Activated T-cell treated with anti-CD3 and anti-CD28 coated beads, Interleukin-2, amount 50 U/mL, for 72 hours (primary cell): ENCODE measurements at regions not wholly inside any gene's neighbourhood (a gene's known extent, or its start where the extent isn't known, plus 50 kb on each side); places are given as distances from the start of the nearest gene placed in this dataset.
"Not testable (repeated sequence)": the region's sequence is repeated elsewhere in the genome, so short reads cannot be mapped to it uniquely, and the experiment has no call there.

ENCODE experiments used
- ATAC-seq, 2 donors: fragments of 150-1000 bp; cut with Tn5 transposase; replicated peaks in 1 of 2; 2 replicates each; pipeline ENCODE4 v1.10.0; 2021; ENCODE audit warnings: moderate library complexity in 2 of 2, mild to moderate bottlenecking in 1 of 2
- DNase-seq, 2 donors: peaks; one replicate each; pipeline ENCODE4 v3.0.0; 2021 to 2022; ENCODE audit warnings: mixed read lengths in 1 of 2
- H3K27ac Mint-ChIP-seq: one replicate; pipeline ENCODE4 v1.8.0; 2022; ENCODE audit warnings: mild to moderate bottlenecking, moderate library complexity, mixed read lengths
- H3K27me3 Mint-ChIP-seq: one replicate; pipeline ENCODE4 v1.8.0; 2022; ENCODE audit warnings: low read depth, mixed read lengths
- H3K36me3 Mint-ChIP-seq, 2 donors: one replicate each; pipeline ENCODE4 v1.8.0; 2022; ENCODE audit warnings: mixed read lengths in 2 of 2, mild to moderate bottlenecking in 1 of 2; ENCODE audit not compliant: insufficient read depth in 2 of 2
- H3K4me1 Mint-ChIP-seq: one replicate; pipeline ENCODE4 v1.8.0; 2022; ENCODE audit warnings: low read depth, mixed read lengths
- H3K4me3 Mint-ChIP-seq, 2 donors: one replicate each; pipeline ENCODE4 v1.8.0; 2022; ENCODE audit warnings: mild to moderate bottlenecking in 2 of 2, mixed read lengths in 2 of 2, moderate library complexity in 2 of 2
- H3K9me3 Mint-ChIP-seq, 2 donors: one replicate each; pipeline ENCODE4 v1.8.0; 2022; ENCODE audit warnings: mixed read lengths in 2 of 2

GRCh38 chr6:113709936-113710509 lies 147.1 kb upstream of the MARCKS start:
- Mint-ChIP-seq H3K36me3 (no peaks in the 10 kb centered on the region), H3K9me3 (no peaks in the 10 kb centered on the region), H3K27ac (no peak overlapping the region), H3K4me3 (no peak overlapping the region), H3K27me3 (no peaks in the 10 kb centered on the region), H3K4me1 (no peaks in the 10 kb centered on the region)
- DNase-seq (no peak), ATAC-seq (no peak)

- H3K4me3 Mint-ChIP-seq, result no peak overlapping the region
- H3K27ac Mint-ChIP-seq, result no peak overlapping the region
- no peak for DNase-seq
- no peaks in the 10 kb centered on the region for H3K36me3 Mint-ChIP-seq
- no peaks in the 10 kb centered on the region for H3K27me3 Mint-ChIP-seq
- no peaks in the 10 kb centered on the region for H3K4me1 Mint-ChIP-seq
- no peaks in the 10 kb centered on the region for H3K9me3 Mint-ChIP-seq
- ATAC-seq, result no peak
Observed at GRCh38 chr6:113713665-113714064, 143.5 kb upstream of the MARCKS start.

GRCh38 chr6:113718588-113718987 lies 138.6 kb upstream of the MARCKS start:
- H3K27ac Mint-ChIP-seq, result no peak overlapping the region
- no peak for ATAC-seq
- H3K9me3 Mint-ChIP-seq, result no peaks in the 10 kb centered on the region
- no peak for DNase-seq
- no peaks in the 10 kb centered on the region for H3K4me1 Mint-ChIP-seq
- H3K27me3 Mint-ChIP-seq, result peaks cover 11% of the 10 kb centered on the region
- H3K4me3 Mint-ChIP-seq, result no peak overlapping the region
- H3K36me3 Mint-ChIP-seq, result no peaks in the 10 kb centered on the region

- Mint-ChIP-seq H3K4me1 (no peaks in the 10 kb centered on the region), H3K36me3 (no peaks in the 10 kb centered on the region), H3K27me3 (peaks cover 11% of the 10 kb centered on the region), H3K27ac (no peak overlapping the region), H3K4me3 (no peak overlapping the region), H3K9me3 (no peaks in the 10 kb centered on the region)
- DNase-seq, result no peak
- ATAC-seq, result no peak
Observed at GRCh38 chr6:113719064-113719463, 138.1 kb upstream of the MARCKS start.

- H3K4me3 Mint-ChIP-seq, result no peak overlapping the region
- no peaks in the 10 kb centered on the region for H3K36me3 Mint-ChIP-seq
- peaks cover 11% of the 10 kb centered on the region for H3K27me3 Mint-ChIP-seq
- no peak for DNase-seq
- H3K9me3 Mint-ChIP-seq, result no peaks in the 10 kb centered on the region
- H3K4me1 Mint-ChIP-seq, result no peaks in the 10 kb centered on the region
- H3K27ac Mint-ChIP-seq, result no peak overlapping the region
- ATAC-seq, result no peak
Observed at GRCh38 chr6:113719545-113719944, 137.6 kb upstream of the MARCKS start.

- Mint-ChIP-seq H3K9me3 (peaks cover 0 to 4% of the 10 kb centered on the region in 2 donors), H3K27me3 (peaks cover 11% of the 10 kb centered on the region)
- DNase-seq, result no peak
Observed at GRCh38 chr6:113723182-113723581, 134.0 kb upstream of the MARCKS start.

GRCh38 chr6:113724927-113725326 lies 132.2 kb upstream of the MARCKS start:
- not testable (repeated sequence) for H3K4me3 Mint-ChIP-seq, H3K4me1 Mint-ChIP-seq, ATAC-seq, H3K36me3 Mint-ChIP-seq, H3K9me3 Mint-ChIP-seq, DNase-seq, H3K27me3 Mint-ChIP-seq, H3K27ac Mint-ChIP-seq

More at GRCh38 chr6:113723182-113723581, 134.0 kb upstream of the MARCKS start:
- Mint-ChIP-seq H3K4me3 (no peak overlapping the region), H3K36me3 (no peaks in the 10 kb centered on the region), H3K4me1 (no peaks in the 10 kb centered on the region), H3K27ac (no peak overlapping the region)
- ATAC-seq, result no peak

- ATAC-seq (no peak), DNase-seq (no peak)
- Mint-ChIP-seq H3K27ac (no peak overlapping the region), H3K27me3 (peaks cover 6% of the 10 kb centered on the region), H3K36me3 (no peaks in the 10 kb centered on the region), H3K4me3 (no peak overlapping the region), H3K9me3 (peaks cover 0 to 3% of the 10 kb centered on the region in 2 donors), H3K4me1 (peaks cover 6% of the 10 kb centered on the region)
Observed at GRCh38 chr6:113731541-113731940, 125.6 kb upstream of the MARCKS start.

- Mint-ChIP-seq H3K36me3 (no peaks in the 10 kb centered on the region), H3K4me1 (peaks cover 6% of the 10 kb centered on the region), H3K27me3 (peaks cover 6% of the 10 kb centered on the region), H3K27ac (no peak overlapping the region), H3K9me3 (peaks cover 0 to 2% of the 10 kb centered on the region in 2 donors), H3K4me3 (no peak overlapping the region)
- ATAC-seq, result no peak
- no peak for DNase-seq
Observed at GRCh38 chr6:113732384-113732966, 124.7 kb upstream of the MARCKS start.

- DNase-seq (no peak), ATAC-seq (no peak)
Observed at GRCh38 chr6:113733381-113733780, 123.8 kb upstream of the MARCKS start.

GRCh38 chr6:113734982-113735381 lies 122.2 kb upstream of the MARCKS start:
- Mint-ChIP-seq H3K36me3 (no peaks in the 10 kb centered on the region), H3K4me1 (peaks cover 6% of the 10 kb centered on the region), H3K27ac (no peak overlapping the region), H3K27me3 (peaks cover 6% of the 10 kb centered on the region), H3K4me3 (no peak overlapping the region), H3K9me3 (peaks cover 0 to 2% of the 10 kb centered on the region in 2 donors)
- DNase-seq (no peak), ATAC-seq (no peak)

More at GRCh38 chr6:113733381-113733780, 123.8 kb upstream of the MARCKS start:
- no peak overlapping the region for H3K27ac Mint-ChIP-seq
- H3K9me3 Mint-ChIP-seq, result peaks cover 1 to 2% of the 10 kb centered on the region in 2 donors
- no peaks in the 10 kb centered on the region for H3K36me3 Mint-ChIP-seq
- no peak overlapping the region for H3K4me3 Mint-ChIP-seq
- peaks cover 6% of the 10 kb centered on the region for H3K4me1 Mint-ChIP-seq
- H3K27me3 Mint-ChIP-seq, result peaks cover 6% of the 10 kb centered on the region

- Mint-ChIP-seq H3K4me1 (peaks cover 6% of the 10 kb centered on the region), H3K27ac (no peak overlapping the region), H3K27me3 (peaks cover 6% of the 10 kb centered on the region), H3K4me3 (no peak overlapping the region), H3K36me3 (no peaks in the 10 kb centered on the region), H3K9me3 (peaks cover 0 to 2% of the 10 kb centered on the region in 2 donors)
- ATAC-seq (no peak), DNase-seq (no peak)
Observed at GRCh38 chr6:113735491-113735890, 121.7 kb upstream of the MARCKS start.

- no peak for ATAC-seq
- Mint-ChIP-seq H3K4me1 (peaks cover 6% of the 10 kb centered on the region), H3K36me3 (no peaks in the 10 kb centered on the region), H3K4me3 (no peak overlapping the region), H3K27me3 (peaks cover 4% of the 10 kb centered on the region), H3K9me3 (peaks cover 0 to 2% of the 10 kb centered on the region in 2 donors), H3K27ac (no peak overlapping the region)
- no peak for DNase-seq
Observed at GRCh38 chr6:113736978-113737377, 120.2 kb upstream of the MARCKS start.
